ENCODE measurements at regions not wholly inside any gene's neighbourhood (a gene's known extent, or its start where the extent isn't known, plus 50 kb on each side); places are given as distances from the start of the nearest gene placed in this dataset.

- no peak for DNase-seq
- H3K27me3 ChIP-seq (ENCODE audit: control insufficient read depth, insufficient read depth, low read length) = no peaks in the 10 kb centered on the region
- H3K9me3 ChIP-seq (ENCODE audit: control insufficient read depth, insufficient read depth, low read length) = peaks cover 7% of the 10 kb centered on the region
- H3K4me3 ChIP-seq (ENCODE audit: low read length) = no peak overlapping the region
- no peak for ATAC-seq
- intact Hi-C loops (cut with micrococcal nuclease) = no loop called here
- Mint-ChIP-seq H3K27me3 (ENCODE audit: low read depth in 2 of 2) (no peaks in the 10 kb centered on the region), H3K4me1 (no peaks in the 10 kb centered on the region), H3K9me3 (peaks cover 8 to 24% of the 10 kb centered on the region in 2 donors), H3K4me3 (no peak overlapping the region), H3K36me3 (no peaks in the 10 kb centered on the region), H3K27ac (no peak overlapping the region)
- H3K27ac ChIP-seq (ENCODE audit: low read length) = no peak overlapping the region
- no peaks in the 10 kb centered on the region for H3K36me3 ChIP-seq (ENCODE audit: control insufficient read depth, insufficient read depth, low read length)
- H3K4me1 ChIP-seq (ENCODE audit: control insufficient read depth, insufficient read depth, low read length) = no peaks in the 10 kb centered on the region
- no peak for TF ChIP-seq CTCF (IDR thresholded peaks at IDR 0.05)
Measured at GRCh38 chr3:22594990-22595389, 608.1 kb upstream of the UBE2E2 start.

GRCh38 chr3:22606461-22606860, 596.7 kb upstream of the UBE2E2 start:
- no peak overlapping the region for H3K4me3 ChIP-seq (ENCODE audit: low read length)
- WGBS (ENCODE audit: insufficient coverage) = 84% methylated on average over 5 of the region's 5 CpGs
- Mint-ChIP-seq H3K27me3 (ENCODE audit: low read depth in 2 of 2) (no peaks in the 10 kb centered on the region), H3K4me3 (no peak overlapping the region), H3K36me3 (no peaks in the 10 kb centered on the region), H3K27ac (no peak overlapping the region), H3K9me3 (peaks cover 5 to 14% of the 10 kb centered on the region in 2 donors), H3K4me1 (no peaks in the 10 kb centered on the region)
- H3K27ac ChIP-seq (ENCODE audit: low read length) = no peak overlapping the region
- no peaks in the 10 kb centered on the region for H3K27me3 ChIP-seq (ENCODE audit: control insufficient read depth, insufficient read depth, low read length)
- no peaks in the 10 kb centered on the region for H3K36me3 ChIP-seq (ENCODE audit: control insufficient read depth, insufficient read depth, low read length)
- no peaks in the 10 kb centered on the region for H3K4me1 ChIP-seq (ENCODE audit: control insufficient read depth, insufficient read depth, low read length)
- TF ChIP-seq CTCF (IDR thresholded peaks at IDR 0.05) = no peak
- intact Hi-C loops (cut with micrococcal nuclease) = no loop called here
- ATAC-seq (no peak), DNase-seq (no peak)
- H3K9me3 ChIP-seq (ENCODE audit: control insufficient read depth, insufficient read depth, low read length) = no peaks in the 10 kb centered on the region

DNA sequence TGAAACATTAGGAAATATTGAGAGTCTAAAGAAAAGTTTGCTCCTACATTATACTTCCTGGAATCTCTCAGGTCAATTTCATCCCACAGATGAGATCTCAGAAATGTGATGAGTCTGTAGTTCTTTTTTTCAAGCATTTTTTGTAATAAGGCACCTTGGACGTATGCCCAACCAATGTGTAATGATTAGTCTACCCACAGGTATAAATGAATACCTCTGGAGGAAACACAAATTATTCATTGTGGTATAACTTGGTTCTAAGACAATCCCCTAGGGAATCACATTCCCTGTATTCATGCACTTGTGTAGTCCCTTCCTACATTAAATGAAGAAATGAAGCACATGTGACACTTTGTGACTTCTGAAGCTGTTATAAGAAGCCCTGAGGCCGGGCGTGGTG, 596.2 kb upstream of the UBE2E2 start:
- no peak for TF ChIP-seq CTCF (IDR thresholded peaks at IDR 0.05)
- intact Hi-C loops (cut with micrococcal nuclease) = no loop called here

GRCh38 chr3:22608093-22608492, 595.0 kb upstream of the UBE2E2 start:
- H3K4me1 Mint-ChIP-seq = no peaks in the 10 kb centered on the region
- TF ChIP-seq CTCF (IDR thresholded peaks at IDR 0.05) = no peak
- H3K4me1 ChIP-seq (ENCODE audit: control insufficient read depth, insufficient read depth, low read length) = no peaks in the 10 kb centered on the region
- H3K36me3 Mint-ChIP-seq = no peaks in the 10 kb centered on the region
- no peak for ATAC-seq
- WGBS (ENCODE audit: insufficient coverage) = 100% methylated on average over 3 of the region's 4 CpGs
- H3K9me3 Mint-ChIP-seq = peaks cover 8 to 17% of the 10 kb centered on the region in 2 donors
- intact Hi-C loops (cut with micrococcal nuclease) = no loop called here
- no peak overlapping the region for H3K4me3 ChIP-seq (ENCODE audit: low read length)
- H3K9me3 ChIP-seq (ENCODE audit: control insufficient read depth, insufficient read depth, low read length) = no peaks in the 10 kb centered on the region
- no peak overlapping the region for H3K27ac ChIP-seq (ENCODE audit: low read length)
- no peak overlapping the region for H3K27ac Mint-ChIP-seq
- H3K36me3 ChIP-seq (ENCODE audit: control insufficient read depth, insufficient read depth, low read length) = no peaks in the 10 kb centered on the region
- H3K27me3 ChIP-seq (ENCODE audit: control insufficient read depth, insufficient read depth, low read length) = no peaks in the 10 kb centered on the region
- DNase-seq = no peak
- H3K4me3 Mint-ChIP-seq = no peak overlapping the region
- no peaks in the 10 kb centered on the region for H3K27me3 Mint-ChIP-seq (ENCODE audit: low read depth in 2 of 2)

More for the DNA sequence above, 596.2 kb upstream of the UBE2E2 start:
- no peak overlapping the region for H3K27ac ChIP-seq (ENCODE audit: low read length)
- DNase-seq (no peak), ATAC-seq (no peak)
- no peaks in the 10 kb centered on the region for H3K4me1 ChIP-seq (ENCODE audit: control insufficient read depth, insufficient read depth, low read length)
- no peaks in the 10 kb centered on the region for H3K36me3 ChIP-seq (ENCODE audit: control insufficient read depth, insufficient read depth, low read length)
- 89% methylated on average over 2 of the region's 3 CpGs for WGBS (ENCODE audit: insufficient coverage)
- no peaks in the 10 kb centered on the region for H3K9me3 ChIP-seq (ENCODE audit: control insufficient read depth, insufficient read depth, low read length)
- no peaks in the 10 kb centered on the region for H3K4me1 Mint-ChIP-seq
- H3K9me3 Mint-ChIP-seq = peaks cover 5 to 14% of the 10 kb centered on the region in 2 donors
- H3K27me3 Mint-ChIP-seq (ENCODE audit: low read depth in 2 of 2) = no peaks in the 10 kb centered on the region
- no peak overlapping the region for H3K27ac Mint-ChIP-seq
- H3K4me3 Mint-ChIP-seq = no peak overlapping the region
- no peaks in the 10 kb centered on the region for H3K27me3 ChIP-seq (ENCODE audit: control insufficient read depth, insufficient read depth, low read length)
- H3K36me3 Mint-ChIP-seq = no peaks in the 10 kb centered on the region
- no peak overlapping the region for H3K4me3 ChIP-seq (ENCODE audit: low read length)
